ENCODE measurements at regions not wholly inside any gene's neighbourhood (a gene's known extent, or its start where the extent isn't known, plus 50 kb on each side); places are given as distances from the start of the nearest gene placed in this dataset.
"Not testable (repeated sequence)": the region's sequence is repeated elsewhere in the genome, so short reads cannot be mapped to it uniquely, and the experiment has no call there.

GRCh38 chr16:32807280-32807679, 131.3 kb upstream of the TP53TG3 start:
- not testable (repeated sequence) for TF ChIP-seq POLR2A (IDR thresholded peaks at IDR 0.05)
- TF ChIP-seq, protein P1, sequence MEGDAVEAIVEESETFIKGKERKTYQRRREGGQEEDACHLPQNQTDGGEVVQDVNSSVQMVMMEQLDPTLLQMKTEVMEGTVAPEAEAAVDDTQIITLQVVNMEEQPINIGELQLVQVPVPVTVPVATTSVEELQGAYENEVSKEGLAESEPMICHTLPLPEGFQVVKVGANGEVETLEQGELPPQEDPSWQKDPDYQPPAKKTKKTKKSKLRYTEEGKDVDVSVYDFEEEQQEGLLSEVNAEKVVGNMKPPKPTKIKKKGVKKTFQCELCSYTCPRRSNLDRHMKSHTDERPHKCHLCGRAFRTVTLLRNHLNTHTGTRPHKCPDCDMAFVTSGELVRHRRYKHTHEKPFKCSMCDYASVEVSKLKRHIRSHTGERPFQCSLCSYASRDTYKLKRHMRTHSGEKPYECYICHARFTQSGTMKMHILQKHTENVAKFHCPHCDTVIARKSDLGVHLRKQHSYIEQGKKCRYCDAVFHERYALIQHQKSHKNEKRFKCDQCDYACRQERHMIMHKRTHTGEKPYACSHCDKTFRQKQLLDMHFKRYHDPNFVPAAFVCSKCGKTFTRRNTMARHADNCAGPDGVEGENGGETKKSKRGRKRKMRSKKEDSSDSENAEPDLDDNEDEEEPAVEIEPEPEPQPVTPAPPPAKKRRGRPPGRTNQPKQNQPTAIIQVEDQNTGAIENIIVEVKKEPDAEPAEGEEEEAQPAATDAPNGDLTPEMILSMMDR (IDR thresholded peaks at IDR 0.05): not testable (repeated sequence)
